Kidney (tissue), 13 donors: ENCODE measurements at regions not wholly inside any gene's neighbourhood (a gene's known extent, or its start where the extent isn't known, plus 50 kb on each side); places are given as distances from the start of the nearest gene placed in this dataset.

Experiments
- DNase-seq, 5 donors: peaks; one replicate each; pipeline ENCODE4 v3.0.0-alpha.2; 2013 to 2020
- FAIRE-seq: peaks from 2 replicates; lab custom pipeline; 2012; peaks lifted over from hg19 to GRCh38; lab: Jason Lieb, UNC
- H3K27ac ChIP-seq, 2 donors: one replicate each; pipeline ENCODE4 v1.7.0; 2013; ENCODE audit warnings: low read depth in 2 of 2, low read length in 2 of 2, inconsistent platforms in 1 of 2
- H3K27me3 ChIP-seq: one replicate; pipeline ENCODE4 v1.7.1; 2013; ENCODE audit warnings: low read length, inconsistent platforms; ENCODE audit not compliant: control insufficient read depth, insufficient read depth
- H3K36me3 ChIP-seq, 3 donors: one replicate each; pipeline versions ENCODE4 v1.7.0 to v1.7.1; 2013; ENCODE audit warnings: low read length in 3 of 3, control low read depth in 1 of 3, inconsistent platforms in 1 of 3; ENCODE audit not compliant: insufficient read depth in 3 of 3, control insufficient read depth in 2 of 3
- H3K4me1 ChIP-seq, 3 donors: one replicate each; pipeline versions ENCODE4 v1.7.0 to v1.7.1; 2013; ENCODE audit warnings: low read length in 3 of 3, inconsistent platforms in 1 of 3, low read depth in 1 of 3; ENCODE audit not compliant: control insufficient read depth in 2 of 3, insufficient read depth in 2 of 3
- H3K4me3 ChIP-seq, 3 donors: one replicate each; pipeline versions ENCODE4 v1.7.0 to v1.8.1; 2013; ENCODE audit warnings: low read length in 3 of 3, control low read depth in 1 of 3, inconsistent platforms in 1 of 3
- H3K9ac ChIP-seq, 3 donors: one replicate each; pipeline versions ENCODE4 v1.7.0 to v1.7.1; 2013; ENCODE audit warnings: low read length in 3 of 3, control low read depth in 1 of 3, inconsistent platforms in 1 of 3
- H3K9me3 ChIP-seq, 3 donors: one replicate each; pipeline versions ENCODE4 v1.7.0 to v1.7.1; 2013; ENCODE audit warnings: low read length in 3 of 3, control low read depth in 1 of 3, inconsistent platforms in 1 of 3; ENCODE audit not compliant: control insufficient read depth in 2 of 3, insufficient read depth in 1 of 3
- intact Hi-C: fragments of 100-400 bp; cut with DNase I; formaldehyde crosslinking; loops from one replicate; pipeline ENCODE4 v1.11.1; 2022
- TF ChIP-seq, protein P1 (sequence below): IDR thresholded peaks from 3 replicates; pipeline ENCODE4 v1.5.1; 2012; ENCODE audit warnings: mild to moderate bottlenecking, moderate library complexity, borderline replicate concordance; ENCODE audit not compliant: insufficient read depth; ENCODE audit errors: extremely low read depth
- donor health status: control.
- donor health status: control.
- donor health status: control.
- donor health status: control.
- donor health status: control.
- donor health status: DM: yes; HTN: yes; CAD: no.
- donor health status: Normal renal cell carcinoma (clear cell type).

DNA sequence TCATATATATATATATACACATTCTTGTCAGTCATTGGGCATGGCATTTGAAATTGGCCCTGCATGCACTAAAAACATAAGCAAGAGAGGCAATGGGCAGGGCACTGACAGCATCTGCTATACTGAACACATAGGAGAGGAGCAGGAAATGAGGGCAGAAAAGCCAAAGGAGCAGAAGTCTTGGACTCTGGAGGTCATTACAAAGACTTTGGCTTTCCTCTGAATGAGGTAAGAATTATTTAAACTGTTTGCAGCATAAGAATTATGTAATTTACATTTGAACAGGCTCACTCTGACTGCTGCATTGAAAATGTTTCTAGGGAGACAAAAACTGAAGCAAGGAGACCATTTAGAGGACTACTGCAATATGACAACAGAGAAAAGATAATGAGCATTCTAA is 396.5 kb downstream of the PRDM5 start:
- no peak overlapping the region for H3K27ac ChIP-seq
- no peak overlapping the region for H3K9ac ChIP-seq
- TF ChIP-seq, protein P1, sequence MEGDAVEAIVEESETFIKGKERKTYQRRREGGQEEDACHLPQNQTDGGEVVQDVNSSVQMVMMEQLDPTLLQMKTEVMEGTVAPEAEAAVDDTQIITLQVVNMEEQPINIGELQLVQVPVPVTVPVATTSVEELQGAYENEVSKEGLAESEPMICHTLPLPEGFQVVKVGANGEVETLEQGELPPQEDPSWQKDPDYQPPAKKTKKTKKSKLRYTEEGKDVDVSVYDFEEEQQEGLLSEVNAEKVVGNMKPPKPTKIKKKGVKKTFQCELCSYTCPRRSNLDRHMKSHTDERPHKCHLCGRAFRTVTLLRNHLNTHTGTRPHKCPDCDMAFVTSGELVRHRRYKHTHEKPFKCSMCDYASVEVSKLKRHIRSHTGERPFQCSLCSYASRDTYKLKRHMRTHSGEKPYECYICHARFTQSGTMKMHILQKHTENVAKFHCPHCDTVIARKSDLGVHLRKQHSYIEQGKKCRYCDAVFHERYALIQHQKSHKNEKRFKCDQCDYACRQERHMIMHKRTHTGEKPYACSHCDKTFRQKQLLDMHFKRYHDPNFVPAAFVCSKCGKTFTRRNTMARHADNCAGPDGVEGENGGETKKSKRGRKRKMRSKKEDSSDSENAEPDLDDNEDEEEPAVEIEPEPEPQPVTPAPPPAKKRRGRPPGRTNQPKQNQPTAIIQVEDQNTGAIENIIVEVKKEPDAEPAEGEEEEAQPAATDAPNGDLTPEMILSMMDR, result no peak
- intact Hi-C loops, result no loop called here
- H3K36me3 ChIP-seq, result no peaks in the 10 kb centered on the region
- H3K9me3 ChIP-seq, result no peaks in the 10 kb centered on the region
- FAIRE-seq, result no peak
- H3K27me3 ChIP-seq, result no peaks in the 10 kb centered on the region
- H3K4me1 ChIP-seq, result no peaks in the 10 kb centered on the region
- no peak for DNase-seq
- no peak overlapping the region for H3K4me3 ChIP-seq

DNA sequence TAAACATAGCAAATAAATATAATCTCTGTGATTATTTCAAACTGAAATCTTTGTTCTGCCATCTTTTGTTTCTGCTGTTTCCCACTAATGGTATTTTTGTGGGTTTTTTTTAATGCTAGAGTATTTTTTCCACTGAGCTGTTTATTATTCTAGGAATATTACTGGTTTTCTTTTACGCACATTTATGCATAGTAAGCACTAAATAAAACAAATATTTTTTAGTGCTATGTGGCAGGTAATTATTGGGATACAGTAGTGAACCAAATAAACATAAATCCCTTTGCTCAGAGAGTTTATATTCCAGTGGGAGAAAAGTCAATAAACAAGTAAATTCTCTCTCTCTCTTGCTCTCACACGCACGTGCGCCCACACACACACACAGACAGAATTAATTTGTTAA is 397.4 kb downstream of the PRDM5 start:
- no peaks in the 10 kb centered on the region for H3K36me3 ChIP-seq
- intact Hi-C loops, result no loop called here
- H3K27ac ChIP-seq, result no peak overlapping the region
- no peak for FAIRE-seq
- peaks cover 0 to under 1% (median 0%) of the 10 kb centered on the region in 3 donors for H3K9me3 ChIP-seq
- no peaks in the 10 kb centered on the region for H3K4me1 ChIP-seq
- H3K9ac ChIP-seq, result no peak overlapping the region
- no peak overlapping the region for H3K4me3 ChIP-seq
- TF ChIP-seq, protein P1, result no peak
- no peak for DNase-seq
- no peaks in the 10 kb centered on the region for H3K27me3 ChIP-seq

DNA sequence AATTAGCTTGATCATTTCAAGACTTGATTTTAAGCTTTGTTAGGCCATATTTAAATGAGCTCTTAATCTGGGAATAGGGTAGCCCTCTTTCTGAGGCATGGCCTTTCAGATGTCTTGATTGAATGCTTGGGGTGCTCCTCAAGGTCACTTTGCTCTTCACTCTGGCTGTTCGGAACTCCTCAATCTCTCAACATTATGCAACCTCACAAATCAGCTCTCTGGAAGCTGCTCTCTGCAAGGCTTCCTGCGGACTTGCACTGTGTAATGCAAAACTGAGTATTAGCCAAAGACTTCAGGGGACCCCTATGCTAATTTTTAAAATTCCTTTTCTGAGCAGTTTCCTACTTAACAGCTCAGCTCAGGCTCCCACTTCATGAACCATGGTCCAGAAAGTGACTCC is 398.3 kb downstream of the PRDM5 start:
- no peak overlapping the region for H3K27ac ChIP-seq
- no peak overlapping the region for H3K9ac ChIP-seq
- DNase-seq, result peak in 2 of 5 donors; percentile 13 to 30
- intact Hi-C loops, result no loop called here
- H3K27me3 ChIP-seq, result no peaks in the 10 kb centered on the region
- TF ChIP-seq, protein P1, result no peak
- no peak for FAIRE-seq
- no peaks in the 10 kb centered on the region for H3K36me3 ChIP-seq
- H3K4me1 ChIP-seq, result no peaks in the 10 kb centered on the region
- peaks cover 0 to 2% (median 0%) of the 10 kb centered on the region in 3 donors for H3K9me3 ChIP-seq
- H3K4me3 ChIP-seq, result no peak overlapping the region

DNA sequence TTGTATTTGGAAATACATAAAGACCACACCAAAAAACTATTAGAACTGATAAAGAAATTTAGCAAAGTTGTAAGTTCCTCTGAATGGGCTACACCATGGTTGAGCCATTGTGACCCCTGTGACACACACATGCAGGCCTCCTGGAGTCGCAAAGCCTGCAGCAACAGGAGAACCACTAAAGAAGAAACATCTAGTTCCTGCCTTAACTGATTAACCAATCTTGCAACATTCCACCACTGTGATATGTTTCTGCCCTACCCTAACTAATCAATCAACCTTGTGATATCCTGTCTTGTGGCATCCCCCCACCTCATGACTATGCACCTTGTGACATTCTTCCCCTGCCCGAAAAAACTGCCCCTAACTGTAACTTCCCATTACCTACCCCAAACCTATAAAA is 401.8 kb downstream of the PRDM5 start:
- no peak for DNase-seq
- Histone ChIP-seq H3K4me1 (no peaks in the 10 kb centered on the region), H3K9ac (no peak overlapping the region), H3K36me3 (no peaks in the 10 kb centered on the region), H3K27ac (no peak overlapping the region), H3K27me3 (no peaks in the 10 kb centered on the region), H3K4me3 (no peak overlapping the region), H3K9me3 (peaks cover 0 to 2% (median 0%) of the 10 kb centered on the region in 3 donors)
- intact Hi-C loops, result no loop called here
- TF ChIP-seq, protein P1, result no peak
- no peak for FAIRE-seq
